ENCODE measurements at regions not wholly inside any gene's neighbourhood (a gene's known extent, or its start where the extent isn't known, plus 50 kb on each side); places are given as distances from the start of the nearest gene placed in this dataset.

- TF ChIP-seq CTCF (IDR thresholded peaks at IDR 0.05): no peak
- no peak for TF ChIP-seq SREBF2 (IDR thresholded peaks at IDR 0.05)
- no peak for TF ChIP-seq TFCP2L1 (CRISPR knock-in tag; IDR thresholded peaks at IDR 0.05)
- TF ChIP-seq, protein P1, sequence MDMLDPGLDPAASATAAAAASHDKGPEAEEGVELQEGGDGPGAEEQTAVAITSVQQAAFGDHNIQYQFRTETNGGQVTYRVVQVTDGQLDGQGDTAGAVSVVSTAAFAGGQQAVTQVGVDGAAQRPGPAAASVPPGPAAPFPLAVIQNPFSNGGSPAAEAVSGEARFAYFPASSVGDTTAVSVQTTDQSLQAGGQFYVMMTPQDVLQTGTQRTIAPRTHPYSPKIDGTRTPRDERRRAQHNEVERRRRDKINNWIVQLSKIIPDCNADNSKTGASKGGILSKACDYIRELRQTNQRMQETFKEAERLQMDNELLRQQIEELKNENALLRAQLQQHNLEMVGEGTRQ (IDR thresholded peaks at IDR 0.05): no peak
- no peak for TF ChIP-seq CBX2 (IDR thresholded peaks at IDR 0.05; ENCODE audit: borderline replicate concordance, low read depth)
- no peak for TF ChIP-seq BHLHE40 (IDR thresholded peaks at IDR 0.05; ENCODE audit: low read depth, low read length)
- TF ChIP-seq EP300 (IDR thresholded peaks at IDR 0.05): no peak
Observed at GRCh38 chr4:10963958-10964703, 279.6 kb upstream of the CLNK start.

All from A549 (cell line).